ENCODE measurements at regions not wholly inside any gene's neighbourhood (a gene's known extent, or its start where the extent isn't known, plus 50 kb on each side); places are given as distances from the start of the nearest gene placed in this dataset.

GRCh38 chr3:83092521-83093221 is 1331.2 kb upstream of the GBE1 start:
- no peak for DNase-seq

- no peak for DNase-seq
Observed at GRCh38 chr3:83076041-83076440, 1314.6 kb upstream of the GBE1 start.

- no peak for DNase-seq
Observed at GRCh38 chr3:83074485-83074884, 1313.0 kb upstream of the GBE1 start.

GRCh38 chr3:83065851-83066460 is 1304.5 kb upstream of the GBE1 start:
- DNase-seq, result no peak

- peak in 2 of 58 donors; percentile 4 to 8 for DNase-seq
Observed at GRCh38 chr3:83063446-83063845, 1302.0 kb upstream of the GBE1 start.

GRCh38 chr3:83048556-83048955 is 1287.1 kb upstream of the GBE1 start:
- no peak for DNase-seq

GRCh38 chr3:83039422-83039821 is 1278.0 kb upstream of the GBE1 start:
- DNase-seq, result no peak

GRCh38 chr3:83035704-83036010 is 1274.2 kb upstream of the GBE1 start:
- no peak for DNase-seq

GRCh38 chr3:83034806-83035703 is 1273.6 kb upstream of the GBE1 start:
- DNase-seq, result no peak

- DNase-seq, result no peak
Observed at GRCh38 chr3:83033133-83033532, 1271.7 kb upstream of the GBE1 start.

GRCh38 chr3:83023086-83023485 is 1261.6 kb upstream of the GBE1 start:
- DNase-seq, result no peak

- DNase-seq, result no peak
Observed at GRCh38 chr3:83011481-83011880, 1250.0 kb upstream of the GBE1 start.

GRCh38 chr3:83003917-83004316 is 1242.5 kb upstream of the GBE1 start:
- no peak for DNase-seq

- DNase-seq, result no peak
Observed at GRCh38 chr3:83002869-83003445, 1241.5 kb upstream of the GBE1 start.

- no peak for DNase-seq
Observed at GRCh38 chr3:82999777-83000176, 1238.3 kb upstream of the GBE1 start.

- DNase-seq, result no peak
Observed at GRCh38 chr3:82978368-82978767, 1216.9 kb upstream of the GBE1 start.

GRCh38 chr3:82977871-82978270 is 1216.4 kb upstream of the GBE1 start:
- DNase-seq, result no peak

GRCh38 chr3:82973791-82974190 is 1212.3 kb upstream of the GBE1 start:
- peak in 1 of 58 donors; percentile 1 for DNase-seq

- no peak for DNase-seq
Observed at GRCh38 chr3:82960379-82960778, 1198.9 kb upstream of the GBE1 start.

GRCh38 chr3:82957696-82958095 is 1196.3 kb upstream of the GBE1 start:
- DNase-seq, result no peak

- no peak for DNase-seq
Observed at GRCh38 chr3:82957079-82957478, 1195.6 kb upstream of the GBE1 start.

- no peak for DNase-seq
Observed at GRCh38 chr3:82954486-82954885, 1193.0 kb upstream of the GBE1 start.

Data from anterior cingulate cortex (tissue), 58 donors.